ENCODE measurements at regions not wholly inside any gene's neighbourhood (a gene's known extent, or its start where the extent isn't known, plus 50 kb on each side); places are given as distances from the start of the nearest gene placed in this dataset.
A peak's percentile ranks its signal among the peaks of the same experiment; 100 is the strongest.

- peak overlapping the region; percentile 9 for H3K4me2 ChIP-seq (ENCODE audit: unreplicated experiment)
- H3K27ac ChIP-seq = no peak overlapping the region
- H4K20me1 ChIP-seq (ENCODE audit: insufficient read depth) = no peaks in the 10 kb centered on the region
- in situ Hi-C loops (cut with MboI) = no loop called here
- 66 to 67% methylated on average over 3 of the region's 3 CpGs for WGBS, 2 experiments (ENCODE audit: low coverage in 1 of 2, low lambda C conversion rate in 2 of 2, missing lambda C conversion rate in 2 of 2)
- no peaks in the 10 kb centered on the region for H3K9me2 ChIP-seq (ENCODE audit: insufficient read depth)
- no peaks in the 10 kb centered on the region for H3K9me3 ChIP-seq (ENCODE audit: low read depth)
- no peaks in the 10 kb centered on the region for H3K27me3 ChIP-seq (replicated peaks; ENCODE audit: insufficient read depth)
- DNase-seq = peak; percentile 20
- peaks cover 34% of the 10 kb centered on the region for H3F3A ChIP-seq (ENCODE audit: insufficient read depth)
- TF ChIP-seq EZH2 (IDR thresholded peaks at IDR 0.05; ENCODE audit: insufficient read depth, poor library complexity, severe bottlenecking) (no peak), EZH2phosphoT487 (IDR thresholded peaks at IDR 0.05; ENCODE audit: insufficient read depth, low read depth) (no peak)
- no peak overlapping the region for H2AFZ ChIP-seq
- peaks cover 39% of the 10 kb centered on the region for H3K4me1 ChIP-seq (ENCODE audit: insufficient read depth)
- no peak overlapping the region for H3K9ac ChIP-seq
- no peaks in the 10 kb centered on the region for H3K36me3 ChIP-seq (ENCODE audit: low read depth)
- H3K79me2 ChIP-seq (ENCODE audit: insufficient read depth) = no peaks in the 10 kb centered on the region
- no peak overlapping the region for H3K4me3 ChIP-seq
Observed at GRCh38 chr14:61150851-61151250, 130.3 kb downstream of the TMEM30B start.

- H3K9me2 ChIP-seq (ENCODE audit: insufficient read depth) = no peaks in the 10 kb centered on the region
- DNase-seq = no peak
- H4K20me1 ChIP-seq (ENCODE audit: insufficient read depth) = no peaks in the 10 kb centered on the region
- peaks cover 46% of the 10 kb centered on the region for H3K4me1 ChIP-seq (ENCODE audit: insufficient read depth)
- H3K9ac ChIP-seq = no peak overlapping the region
- H3K79me2 ChIP-seq (ENCODE audit: insufficient read depth) = no peaks in the 10 kb centered on the region
- no peaks in the 10 kb centered on the region for H3K36me3 ChIP-seq (ENCODE audit: low read depth)
- H2AFZ ChIP-seq = no peak overlapping the region
- no peak overlapping the region for H3K4me2 ChIP-seq (ENCODE audit: unreplicated experiment)
- H3K27ac ChIP-seq = no peak overlapping the region
- no peak for TF ChIP-seq EZH2 (IDR thresholded peaks at IDR 0.05; ENCODE audit: insufficient read depth, poor library complexity, severe bottlenecking)
- no peak for TF ChIP-seq EZH2phosphoT487 (IDR thresholded peaks at IDR 0.05; ENCODE audit: insufficient read depth, low read depth)
- H3K27me3 ChIP-seq (replicated peaks; ENCODE audit: insufficient read depth) = no peaks in the 10 kb centered on the region
- H3K4me3 ChIP-seq = no peak overlapping the region
- H3K9me3 ChIP-seq (ENCODE audit: low read depth) = no peaks in the 10 kb centered on the region
- in situ Hi-C loops (cut with MboI) = no loop called here
- peaks cover 42% of the 10 kb centered on the region for H3F3A ChIP-seq (ENCODE audit: insufficient read depth)
Observed at GRCh38 chr14:61149896-61150295, 131.2 kb downstream of the TMEM30B start.

- Histone ChIP-seq H3K9me2 (ENCODE audit: insufficient read depth) (no peaks in the 10 kb centered on the region), H3K4me1 (ENCODE audit: insufficient read depth) (peaks cover 43% of the 10 kb centered on the region), H3K79me2 (ENCODE audit: insufficient read depth) (no peaks in the 10 kb centered on the region), H3K27me3 (replicated peaks; ENCODE audit: insufficient read depth) (no peaks in the 10 kb centered on the region), H3K4me2 (ENCODE audit: unreplicated experiment) (no peak overlapping the region), H3K27ac (no peak overlapping the region), H3K9ac (no peak overlapping the region), H3F3A (ENCODE audit: insufficient read depth) (peaks cover 50% of the 10 kb centered on the region), H4K20me1 (ENCODE audit: insufficient read depth) (no peaks in the 10 kb centered on the region), H3K4me3 (no peak overlapping the region), H2AFZ (no peak overlapping the region), H3K36me3 (ENCODE audit: low read depth) (no peaks in the 10 kb centered on the region), H3K9me3 (ENCODE audit: low read depth) (no peaks in the 10 kb centered on the region)
- DNase-seq = no peak
- in situ Hi-C loops (cut with MboI) = no loop called here
- 95 to 98% methylated on average over 4 of the region's 4 CpGs for WGBS, 2 experiments (ENCODE audit: low coverage in 1 of 2, low lambda C conversion rate in 2 of 2, missing lambda C conversion rate in 2 of 2)
- TF ChIP-seq EZH2 (IDR thresholded peaks at IDR 0.05; ENCODE audit: insufficient read depth, poor library complexity, severe bottlenecking) (no peak), EZH2phosphoT487 (IDR thresholded peaks at IDR 0.05; ENCODE audit: insufficient read depth, low read depth) (no peak)
Observed at GRCh38 chr14:61148742-61149350, 132.3 kb downstream of the TMEM30B start.

- Histone ChIP-seq H3F3A (ENCODE audit: insufficient read depth) (peaks cover 44% of the 10 kb centered on the region), H4K20me1 (ENCODE audit: insufficient read depth) (no peaks in the 10 kb centered on the region), H3K27ac (no peak overlapping the region), H3K9ac (no peak overlapping the region), H3K4me3 (no peak overlapping the region), H3K4me1 (ENCODE audit: insufficient read depth) (peaks cover 37% of the 10 kb centered on the region), H3K9me2 (ENCODE audit: insufficient read depth) (no peaks in the 10 kb centered on the region), H3K27me3 (replicated peaks; ENCODE audit: insufficient read depth) (no peaks in the 10 kb centered on the region), H3K79me2 (ENCODE audit: insufficient read depth) (no peaks in the 10 kb centered on the region), H3K36me3 (ENCODE audit: low read depth) (no peaks in the 10 kb centered on the region), H3K4me2 (ENCODE audit: unreplicated experiment) (no peak overlapping the region), H3K9me3 (ENCODE audit: low read depth) (no peaks in the 10 kb centered on the region), H2AFZ (no peak overlapping the region)
- in situ Hi-C loops (cut with MboI) = no loop called here
- DNase-seq = no peak
- TF ChIP-seq EZH2phosphoT487 (IDR thresholded peaks at IDR 0.05; ENCODE audit: insufficient read depth, low read depth) (no peak), EZH2 (IDR thresholded peaks at IDR 0.05; ENCODE audit: insufficient read depth, poor library complexity, severe bottlenecking) (no peak)
- WGBS, 2 experiments (ENCODE audit: low coverage in 1 of 2, low lambda C conversion rate in 2 of 2, missing lambda C conversion rate in 2 of 2) = 92% methylated on average over 21 of the region's 21 CpGs
Observed at GRCh38 chr14:61147831-61148549, 133.1 kb downstream of the TMEM30B start.

Data from GM23248 (cell line).